Tibial artery (tissue), 4 donors: ENCODE measurements at regions not wholly inside any gene's neighbourhood (a gene's known extent, or its start where the extent isn't known, plus 50 kb on each side); places are given as distances from the start of the nearest gene placed in this dataset.

Experiments used
- DNase-seq, 2 donors: peaks; one replicate each; pipeline ENCODE4 v3.0.0-alpha.2; 2019
- H3K27ac ChIP-seq, 2 donors: fragments of 200-600 bp; sonication (generic) in 1 of 2; 1 replicate in 1 of 2; 2 replicates in 1 of 2; pipeline ENCODE4 v1.5.1; 2018 to 2019; ENCODE audit warnings: mild to moderate bottlenecking in 1 of 2
- H3K27me3 ChIP-seq, 2 donors: fragments of 200-600 bp; sonication (generic) in 1 of 2; one replicate each; pipeline versions ENCODE4 v1.5.1 to v1.6.0; 2016 to 2019
- H3K36me3 ChIP-seq, 3 donors: fragments of 200-600 bp; sonication (generic) in 2 of 3; one replicate each; pipeline ENCODE4 v1.5.1; 2016 to 2019; ENCODE audit warnings: mild to moderate bottlenecking in 2 of 3
- H3K4me1 ChIP-seq, 4 donors: fragments of 200-600 bp; sonication (generic) in 2 of 4; 1 replicate in 3 of 4; 2 replicates in 1 of 4; pipeline ENCODE4 v1.5.1; 2016 to 2019
- H3K4me3 ChIP-seq, 2 donors: fragments of 200-600 bp; sonication (generic) in 1 of 2; 1 replicate in 1 of 2; 2 replicates in 1 of 2; pipeline ENCODE4 v1.5.1; 2018 to 2019; ENCODE audit warnings: mild to moderate bottlenecking in 2 of 2
- H3K9me3 ChIP-seq, 3 donors: fragments of 200-600 bp; sonication (generic) in 1 of 3; one replicate each; pipeline ENCODE4 v1.5.1; 2016 to 2019
- CTCF ChIP-seq, 2 experiments: fragments of 200-600 bp in 1 of 2; fragments of 450-650 bp in 1 of 2; IDR thresholded peaks; one replicate each; pipeline ENCODE4 v1.5.1; 2017 to 2019; ENCODE audit warnings: antibody characterized with exemption in 2 of 2, mild to moderate bottlenecking in 1 of 2, moderate library complexity in 1 of 2
- intact Hi-C: fragments of 100-400 bp; cut with DNase I; formaldehyde crosslinking; loops from one replicate; pipeline ENCODE4 v1.15.0; 2023; ENCODE audit warnings: low total_unique reads

DNA sequence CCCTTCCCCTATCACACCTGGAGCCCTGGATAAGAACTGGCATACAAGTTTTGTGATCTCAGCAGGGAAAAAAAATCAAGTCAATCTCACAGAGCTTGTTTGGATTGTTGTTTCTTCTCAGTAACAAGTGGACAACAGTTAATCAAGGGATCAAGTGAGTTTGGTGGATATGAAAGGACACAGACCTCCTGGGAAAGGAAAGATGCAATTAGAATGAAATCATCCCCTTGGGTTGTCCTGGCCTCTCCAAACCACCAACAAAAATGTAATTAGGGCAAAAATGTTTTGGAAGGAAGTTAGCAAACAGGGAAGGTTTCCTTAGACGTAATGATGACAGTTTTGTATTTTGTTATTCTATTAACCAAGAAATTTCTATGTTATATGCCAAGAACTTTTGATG is 99.1 kb upstream of the PRDM1 start:
- Histone ChIP-seq H3K36me3 (no peaks in the 10 kb centered on the region), H3K4me3 (no peak overlapping the region), H3K27ac (no peak overlapping the region), H3K27me3 (peaks cover 0 to 68% of the 10 kb centered on the region in 2 donors), H3K4me1 (peaks cover 0 to 14% (median 11%) of the 10 kb centered on the region in 4 donors), H3K9me3 (no peaks in the 10 kb centered on the region)
- DNase-seq: no peak
- TF ChIP-seq CTCF (IDR thresholded peaks at IDR 0.05): no peak
- intact Hi-C loops: no loop called here

GRCh38 chr6:105985816-105986632 is 100.1 kb upstream of the PRDM1 start:
- TF ChIP-seq CTCF (IDR thresholded peaks at IDR 0.05): no peak
- Histone ChIP-seq H3K4me3 (peak overlapping the region; percentile 0 to 20), H3K27me3 (peaks cover 0 to 72% of the 10 kb centered on the region in 2 donors)

GRCh38 chr6:105985098-105985815 is 100.9 kb upstream of the PRDM1 start:
- no peak overlapping the region for H3K4me3 ChIP-seq
- H3K27me3 ChIP-seq: peaks cover 0 to 75% of the 10 kb centered on the region in 2 donors
- intact Hi-C loops: no loop called here
- no peak for DNase-seq
- peaks cover 0 to 21% (median 12%) of the 10 kb centered on the region in 4 donors for H3K4me1 ChIP-seq
- H3K27ac ChIP-seq: no peak overlapping the region
- no peak for TF ChIP-seq CTCF (IDR thresholded peaks at IDR 0.05)
- no peaks in the 10 kb centered on the region for H3K36me3 ChIP-seq
- no peaks in the 10 kb centered on the region for H3K9me3 ChIP-seq

More at GRCh38 chr6:105985816-105986632, 100.1 kb upstream of the PRDM1 start:
- Histone ChIP-seq H3K9me3 (no peaks in the 10 kb centered on the region), H3K27ac (no peak overlapping the region), H3K4me1 (peaks cover 0 to 18% (median 12%) of the 10 kb centered on the region in 4 donors), H3K36me3 (no peaks in the 10 kb centered on the region)
- DNase-seq: peak in 1 of 2 donors; percentile 27
- intact Hi-C loops: no loop called here

- intact Hi-C loops: no loop called here
- H3K27me3 ChIP-seq: peaks cover 0 to 64% of the 10 kb centered on the region in 2 donors
Observed at GRCh38 chr6:105983763-105984162, 102.4 kb upstream of the PRDM1 start.

More at GRCh38 chr6:105983763-105984162, 102.4 kb upstream of the PRDM1 start:
- Histone ChIP-seq H3K36me3 (no peaks in the 10 kb centered on the region), H3K9me3 (no peaks in the 10 kb centered on the region), H3K4me3 (no peak overlapping the region), H3K27ac (no peak overlapping the region), H3K4me1 (peaks cover 0 to 21% (median 12%) of the 10 kb centered on the region in 4 donors)
- TF ChIP-seq CTCF (IDR thresholded peaks at IDR 0.05): no peak
- no peak for DNase-seq
